Heart left ventricle (tissue), 13 donors: ENCODE measurements at regions not wholly inside any gene's neighbourhood (a gene's known extent, or its start where the extent isn't known, plus 50 kb on each side); places are given as distances from the start of the nearest gene placed in this dataset.

Experiments
- CTCF ChIP-seq, 12 donors: fragments of 200-600 bp; sonication (generic) in 4 of 12; IDR thresholded peaks; one replicate each; pipeline versions ENCODE4 v1.5.0 to v1.8.0; 2018 to 2022; ENCODE audit warnings: antibody characterized with exemption in 12 of 12, mild to moderate bottlenecking in 5 of 12
- POLR2A ChIP-seq, 2 donors: fragments of 450-650 bp; IDR thresholded peaks; one replicate each; pipeline ENCODE4 v1.6.1; 2017; ENCODE audit warnings: antibody characterized with exemption in 2 of 2, mild to moderate bottlenecking in 2 of 2, moderate library complexity in 2 of 2
- donor health status: ischemic (EF 13 %, LVEDD 7.1; RV severe dilation, severe dysfunction).
- donor health status: DM: no; HTN: yes; CAD: no.
- donor health status: DM: no; HTN: no; CAD: no.
- donor health status: ischemic (EF 25% LVEDD 6.9; RV normal size, moderate dysfunction).
- donor health status: ischemic (EF 25% LVEDD 5.7; RV mildly dilated, moderate dysfunction).
- donor health status: ischemic (EF 35%, LVEDD 5.7; RV mildly dilated, moderate dysfunction).
- donor health status: nonischemic (EF 11% LVEDD 7.7; RV severe dilation, severe dysfunction).
- donor health status: DM: yes; HTN: yes; CAD: no.
- donor health status: PGD.
- donor health status: ischemic (EF 29% LVEDD 5.4; RV normal size, mild dysfunction).
- donor health status: nonischemic (EF 23%, LVEDD 6.1; RV moderate dilation, normal function).

GRCh38 chr10:3944591-3944990, 159.6 kb upstream of the KLF6 start:
- no peak for TF ChIP-seq CTCF (IDR thresholded peaks at IDR 0.05)
- no peak for TF ChIP-seq POLR2A (IDR thresholded peaks at IDR 0.05)
